Activated T-helper 17 cell treated with anti-CD3 and anti-CD28 coated beads, Interleukin-2, amount 50 U/mL, for 72 hours (primary cell): ENCODE measurements at regions not wholly inside any gene's neighbourhood (a gene's known extent, or its start where the extent isn't known, plus 50 kb on each side); places are given as distances from the start of the nearest gene placed in this dataset.

ENCODE experiments used
- ATAC-seq: fragments of 150-1000 bp; cut with Tn5 transposase; replicated peaks from 2 replicates; pipeline ENCODE4 v1.10.0; 2021; ENCODE audit warnings: mild to moderate bottlenecking, moderate library complexity
- H3K27ac Mint-ChIP-seq: one replicate; pipeline ENCODE4 v1.8.0; 2022; ENCODE audit warnings: mixed read lengths
- H3K27me3 Mint-ChIP-seq: one replicate; pipeline ENCODE4 v1.8.0; 2022; ENCODE audit warnings: mixed read lengths
- H3K36me3 Mint-ChIP-seq: one replicate; pipeline ENCODE4 v1.8.0; 2022; ENCODE audit warnings: low read depth, mild to moderate bottlenecking, mixed read lengths
- H3K4me1 Mint-ChIP-seq: one replicate; pipeline ENCODE4 v1.8.0; 2022; ENCODE audit warnings: mixed read lengths
- H3K4me3 Mint-ChIP-seq: one replicate; pipeline ENCODE4 v1.8.0; 2022; ENCODE audit warnings: mild to moderate bottlenecking, mixed read lengths
- H3K9me3 Mint-ChIP-seq: one replicate; pipeline ENCODE4 v1.8.0; 2022; ENCODE audit warnings: mixed read lengths

GRCh38 chr14:54209511-54210250 is 187.1 kb upstream of the CDKN3 start:
- H3K9me3 Mint-ChIP-seq, result no peaks in the 10 kb centered on the region
- H3K27ac Mint-ChIP-seq, result no peak overlapping the region
- ATAC-seq, result no peak
- H3K4me3 Mint-ChIP-seq, result no peak overlapping the region
- H3K27me3 Mint-ChIP-seq, result peaks cover 19% of the 10 kb centered on the region
- H3K36me3 Mint-ChIP-seq, result no peaks in the 10 kb centered on the region
- H3K4me1 Mint-ChIP-seq, result no peaks in the 10 kb centered on the region

GRCh38 chr14:54211551-54212308 is 185.1 kb upstream of the CDKN3 start:
- Mint-ChIP-seq H3K36me3 (no peaks in the 10 kb centered on the region), H3K27ac (no peak overlapping the region), H3K4me1 (no peaks in the 10 kb centered on the region), H3K4me3 (no peak overlapping the region), H3K9me3 (no peaks in the 10 kb centered on the region), H3K27me3 (peaks cover 18% of the 10 kb centered on the region)
- ATAC-seq, result no peak

- H3K9me3 Mint-ChIP-seq, result no peaks in the 10 kb centered on the region
- ATAC-seq, result no peak
- no peak overlapping the region for H3K4me3 Mint-ChIP-seq
- peaks cover 28% of the 10 kb centered on the region for H3K27me3 Mint-ChIP-seq
- no peaks in the 10 kb centered on the region for H3K4me1 Mint-ChIP-seq
- no peak overlapping the region for H3K27ac Mint-ChIP-seq
- H3K36me3 Mint-ChIP-seq, result no peaks in the 10 kb centered on the region
Observed at GRCh38 chr14:54213536-54213935, 183.3 kb upstream of the CDKN3 start.

GRCh38 chr14:54216827-54217226 is 180.0 kb upstream of the CDKN3 start:
- no peak for ATAC-seq
- H3K27ac Mint-ChIP-seq, result no peak overlapping the region
- peaks cover 42% of the 10 kb centered on the region for H3K27me3 Mint-ChIP-seq
- no peaks in the 10 kb centered on the region for H3K9me3 Mint-ChIP-seq
- peaks cover 5% of the 10 kb centered on the region for H3K4me1 Mint-ChIP-seq
- no peak overlapping the region for H3K4me3 Mint-ChIP-seq
- H3K36me3 Mint-ChIP-seq, result no peaks in the 10 kb centered on the region

- Mint-ChIP-seq H3K9me3 (no peaks in the 10 kb centered on the region), H3K36me3 (no peaks in the 10 kb centered on the region), H3K27ac (no peak overlapping the region), H3K27me3 (peaks cover 62% of the 10 kb centered on the region), H3K4me3 (peak overlapping the region; percentile 47), H3K4me1 (peaks cover 5% of the 10 kb centered on the region)
- ATAC-seq, result no peak
Observed at GRCh38 chr14:54219261-54220070, 177.3 kb upstream of the CDKN3 start.

- H3K36me3 Mint-ChIP-seq, result no peaks in the 10 kb centered on the region
- peaks cover 5% of the 10 kb centered on the region for H3K4me1 Mint-ChIP-seq
- no peak overlapping the region for H3K27ac Mint-ChIP-seq
- peaks cover 62% of the 10 kb centered on the region for H3K27me3 Mint-ChIP-seq
- no peak for ATAC-seq
- H3K4me3 Mint-ChIP-seq, result peak overlapping the region; percentile 47
- H3K9me3 Mint-ChIP-seq, result no peaks in the 10 kb centered on the region
Observed at GRCh38 chr14:54220071-54220703, 176.6 kb upstream of the CDKN3 start.

GRCh38 chr14:54220704-54221431 is 175.9 kb upstream of the CDKN3 start:
- H3K9me3 Mint-ChIP-seq, result no peaks in the 10 kb centered on the region
- peaks cover 5% of the 10 kb centered on the region for H3K4me1 Mint-ChIP-seq
- peaks cover 62% of the 10 kb centered on the region for H3K27me3 Mint-ChIP-seq
- ATAC-seq, result no peak
- H3K4me3 Mint-ChIP-seq, result peak overlapping the region; percentile 47
- H3K27ac Mint-ChIP-seq, result no peak overlapping the region
- no peaks in the 10 kb centered on the region for H3K36me3 Mint-ChIP-seq

GRCh38 chr14:54221432-54221803 is 175.4 kb upstream of the CDKN3 start:
- Mint-ChIP-seq H3K4me3 (no peak overlapping the region), H3K27me3 (peaks cover 60% of the 10 kb centered on the region), H3K4me1 (peaks cover 5% of the 10 kb centered on the region), H3K27ac (no peak overlapping the region), H3K36me3 (no peaks in the 10 kb centered on the region), H3K9me3 (no peaks in the 10 kb centered on the region)
- ATAC-seq, result no peak

GRCh38 chr14:54221971-54222370 is 174.8 kb upstream of the CDKN3 start:
- ATAC-seq, result no peak
- H3K27me3 Mint-ChIP-seq, result peaks cover 55% of the 10 kb centered on the region

GRCh38 chr14:54223831-54224402 is 172.9 kb upstream of the CDKN3 start:
- Mint-ChIP-seq H3K9me3 (no peaks in the 10 kb centered on the region), H3K4me3 (no peak overlapping the region), H3K27ac (no peak overlapping the region), H3K4me1 (peaks cover 5% of the 10 kb centered on the region), H3K27me3 (peaks cover 49% of the 10 kb centered on the region), H3K36me3 (no peaks in the 10 kb centered on the region)
- no peak for ATAC-seq

More at GRCh38 chr14:54221971-54222370, 174.8 kb upstream of the CDKN3 start:
- no peaks in the 10 kb centered on the region for H3K36me3 Mint-ChIP-seq
- no peaks in the 10 kb centered on the region for H3K9me3 Mint-ChIP-seq
- peaks cover 5% of the 10 kb centered on the region for H3K4me1 Mint-ChIP-seq
- no peak overlapping the region for H3K4me3 Mint-ChIP-seq
- no peak overlapping the region for H3K27ac Mint-ChIP-seq

- Mint-ChIP-seq H3K4me1 (no peaks in the 10 kb centered on the region), H3K9me3 (no peaks in the 10 kb centered on the region), H3K4me3 (no peak overlapping the region), H3K27ac (no peak overlapping the region), H3K36me3 (no peaks in the 10 kb centered on the region), H3K27me3 (peaks cover 36% of the 10 kb centered on the region)
- no peak for ATAC-seq
Observed at GRCh38 chr14:54225457-54226060, 171.2 kb upstream of the CDKN3 start.

GRCh38 chr14:54226103-54226502 is 170.7 kb upstream of the CDKN3 start:
- H3K36me3 Mint-ChIP-seq, result no peaks in the 10 kb centered on the region
- H3K27me3 Mint-ChIP-seq, result peaks cover 35% of the 10 kb centered on the region
- H3K9me3 Mint-ChIP-seq, result no peaks in the 10 kb centered on the region
- no peak overlapping the region for H3K4me3 Mint-ChIP-seq
- ATAC-seq, result no peak
- no peaks in the 10 kb centered on the region for H3K4me1 Mint-ChIP-seq
- H3K27ac Mint-ChIP-seq, result no peak overlapping the region

GRCh38 chr14:54226558-54226957 is 170.2 kb upstream of the CDKN3 start:
- Mint-ChIP-seq H3K27me3 (peaks cover 31% of the 10 kb centered on the region), H3K4me3 (no peak overlapping the region), H3K36me3 (no peaks in the 10 kb centered on the region), H3K27ac (no peak overlapping the region), H3K9me3 (no peaks in the 10 kb centered on the region), H3K4me1 (no peaks in the 10 kb centered on the region)
- no peak for ATAC-seq
